ENCODE measurements at regions not wholly inside any gene's neighbourhood (a gene's known extent, or its start where the extent isn't known, plus 50 kb on each side); places are given as distances from the start of the nearest gene placed in this dataset.
"Not testable (repeated sequence)": the region's sequence is repeated elsewhere in the genome, so short reads cannot be mapped to it uniquely, and the experiment has no call there.

DNA sequence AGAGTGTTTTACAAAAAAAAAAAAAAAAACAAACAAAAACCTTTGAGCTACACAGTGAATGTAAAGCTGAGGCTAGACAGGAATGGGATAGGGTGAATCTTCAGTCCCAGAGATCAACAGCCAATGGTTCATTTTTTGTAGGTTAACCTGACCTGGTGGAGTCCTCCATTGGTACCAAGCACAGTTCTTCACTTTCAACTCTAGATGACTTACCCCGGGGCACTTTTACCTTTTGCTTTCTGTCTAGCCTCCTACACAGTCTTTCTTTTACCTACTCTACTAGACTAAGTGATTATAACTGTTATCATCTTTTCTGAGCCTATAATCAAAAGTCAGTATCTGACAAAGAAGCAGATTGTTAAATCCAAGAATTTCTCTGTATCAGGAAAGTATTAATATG is 50.9 kb downstream of the ANXA2R start:
- no peak for DNase-seq (ENCODE audit: low read depth)

DNA sequence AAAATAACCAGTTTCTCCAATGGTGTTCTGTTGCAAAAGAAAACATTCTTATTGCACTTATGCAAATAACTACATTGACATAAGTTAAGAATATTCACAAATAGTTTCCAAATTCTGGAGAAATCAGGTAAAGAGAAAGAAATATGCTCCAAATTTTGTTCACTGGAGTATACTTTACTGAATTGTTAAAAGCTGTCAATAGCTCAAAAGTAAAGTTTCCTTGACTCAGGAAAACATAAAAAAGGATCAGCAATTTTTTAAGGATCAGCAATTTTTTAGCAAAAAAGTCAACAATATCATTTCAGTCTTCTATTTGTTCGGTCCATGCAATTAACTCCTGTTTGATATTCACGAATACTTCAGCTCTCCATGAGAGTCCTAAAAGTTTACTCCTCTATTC is 51.6 kb downstream of the ANXA2R start:
- DNase-seq (ENCODE audit: low read depth): no peak

DNA sequence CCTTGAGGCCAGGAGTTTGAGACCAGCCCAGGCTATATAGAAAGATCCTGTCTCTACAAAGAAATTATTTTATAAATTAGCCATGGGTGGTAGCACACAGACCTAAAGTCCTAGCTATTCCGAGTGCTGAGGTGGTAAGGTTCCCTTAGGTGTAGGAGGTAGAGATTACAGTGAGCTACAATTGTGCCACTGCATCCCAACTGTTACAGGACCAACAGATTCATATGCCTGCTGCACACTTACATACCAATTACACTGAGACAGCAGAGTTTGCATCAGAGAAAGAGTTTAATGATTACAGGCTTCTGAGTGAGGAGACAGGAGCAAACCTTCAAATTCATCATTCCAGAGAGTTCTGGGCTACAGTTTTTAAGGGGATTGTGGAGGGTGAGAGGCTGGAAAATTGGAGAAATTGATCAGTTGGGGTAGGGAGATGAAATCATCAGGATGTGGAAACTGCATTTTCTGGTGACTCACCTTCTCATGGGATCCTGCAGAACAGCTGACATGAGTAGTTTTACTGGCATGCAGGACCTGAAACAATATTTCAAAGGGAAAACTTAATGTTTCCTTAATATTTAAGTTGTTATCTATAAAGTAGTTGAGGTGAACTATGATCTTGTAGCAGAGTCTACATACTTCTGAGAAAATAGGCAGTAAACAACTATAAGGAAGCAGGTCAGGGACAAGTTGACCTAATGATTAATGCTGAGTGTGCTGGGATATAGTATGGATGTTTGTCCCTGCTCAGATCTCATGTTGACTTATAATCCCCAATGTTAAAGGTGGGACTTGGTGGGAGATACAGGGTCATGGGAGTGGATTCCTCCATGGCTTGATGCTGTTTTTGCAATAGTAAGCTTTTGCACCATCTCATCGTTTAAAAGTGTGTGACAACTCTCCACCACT is 54.7 kb downstream of the ANXA2R start:
- no peak for DNase-seq (ENCODE audit: low read depth)

DNA sequence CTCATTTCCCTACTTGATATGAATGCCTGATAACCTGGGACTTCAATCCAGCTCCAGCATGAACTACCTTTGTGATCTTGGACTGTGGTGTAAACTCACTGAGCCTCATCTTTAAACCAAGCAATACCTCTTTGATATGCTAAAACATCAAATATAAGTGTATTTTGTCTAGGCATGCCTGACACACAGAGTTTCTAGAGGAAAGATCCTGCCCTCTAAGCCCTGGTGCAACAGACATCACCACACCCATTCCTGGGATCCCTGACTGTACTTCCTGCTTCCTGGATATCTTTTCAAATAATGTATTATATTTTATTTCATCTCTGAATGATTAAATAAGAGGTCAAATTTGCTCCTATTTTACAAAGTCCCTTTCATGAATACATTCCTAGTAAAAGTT is 55.8 kb downstream of the ANXA2R start:
- DNase-seq (ENCODE audit: low read depth): no peak

DNA sequence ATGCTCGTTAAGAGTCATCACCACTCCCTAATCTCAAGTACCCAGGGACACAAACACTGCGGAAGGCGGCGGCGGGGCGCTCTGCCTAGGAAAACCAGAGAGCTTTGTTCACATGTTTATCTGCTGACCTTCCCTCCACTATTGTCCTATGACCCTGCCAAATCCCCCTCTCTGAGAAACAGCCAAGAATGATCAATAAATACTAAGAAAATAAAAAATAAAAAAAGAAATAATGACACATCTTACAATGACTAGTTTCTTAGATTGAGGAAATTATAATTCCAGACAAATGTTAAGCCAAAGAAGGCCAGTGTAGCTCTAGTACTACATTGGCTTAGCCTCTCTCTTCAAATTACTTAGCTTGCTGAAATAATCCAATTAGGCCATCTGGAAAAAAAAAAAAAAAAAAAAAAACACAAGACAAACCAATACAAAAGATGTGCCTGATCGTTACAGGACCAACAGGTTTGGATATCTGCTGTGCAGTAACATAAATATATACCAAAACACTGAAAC is 58.0 kb downstream of the ANXA2R start:
- DNase-seq (ENCODE audit: low read depth): no peak

DNA sequence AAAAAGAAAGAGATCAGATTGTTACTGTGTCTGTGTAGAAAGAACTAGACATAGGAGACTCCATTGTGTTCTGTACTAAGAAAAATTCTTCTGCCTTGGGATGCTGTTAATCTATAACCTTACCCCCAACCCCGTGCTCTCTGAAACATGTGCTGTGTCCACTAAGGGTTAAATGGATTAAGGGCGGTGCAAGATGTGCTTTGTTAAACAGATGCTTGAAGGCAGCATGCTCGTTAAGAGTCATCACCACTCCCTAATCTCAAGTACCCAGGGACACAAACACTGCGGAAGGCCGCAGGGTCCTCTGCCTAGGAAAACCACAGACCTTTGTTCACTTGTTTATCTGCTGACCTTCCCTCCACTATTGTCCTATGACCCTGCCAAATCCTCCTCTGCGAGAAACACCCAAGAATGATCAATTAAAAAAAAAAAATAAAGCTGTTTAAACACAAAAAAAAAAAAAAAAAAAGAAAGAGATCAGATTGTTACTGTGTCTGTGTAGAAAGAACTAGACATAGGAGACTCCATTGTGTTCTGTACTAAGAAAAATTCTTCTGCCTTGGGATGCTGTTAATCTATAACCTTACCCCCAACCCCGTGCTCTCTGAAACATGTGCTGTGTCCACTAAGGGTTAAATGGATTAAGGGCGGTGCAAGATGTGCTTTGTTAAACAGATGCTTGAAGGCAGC is 58.6 kb downstream of the ANXA2R start:
- DNase-seq (ENCODE audit: low read depth): not testable (repeated sequence)

DNA sequence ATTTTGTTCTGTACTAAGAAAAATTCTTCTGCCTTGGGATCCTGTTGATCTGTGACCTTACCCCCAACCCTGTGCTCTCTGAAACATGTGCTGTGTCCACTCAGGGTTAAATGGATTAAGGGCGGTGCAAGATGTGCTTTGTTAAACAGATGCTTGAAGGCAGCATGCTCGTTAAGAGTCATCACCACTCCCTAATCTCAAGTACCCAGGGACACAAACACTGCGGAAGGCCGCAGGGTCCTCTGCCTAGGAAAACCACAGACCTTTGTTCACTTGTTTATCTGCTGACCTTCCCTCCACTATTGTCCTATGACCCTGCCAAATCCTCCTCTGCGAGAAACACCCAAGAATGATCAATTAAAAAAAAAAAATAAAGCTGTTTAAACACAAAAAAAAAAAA is 59.1 kb downstream of the ANXA2R start:
- DNase-seq (ENCODE audit: low read depth): not testable (repeated sequence)

DNA sequence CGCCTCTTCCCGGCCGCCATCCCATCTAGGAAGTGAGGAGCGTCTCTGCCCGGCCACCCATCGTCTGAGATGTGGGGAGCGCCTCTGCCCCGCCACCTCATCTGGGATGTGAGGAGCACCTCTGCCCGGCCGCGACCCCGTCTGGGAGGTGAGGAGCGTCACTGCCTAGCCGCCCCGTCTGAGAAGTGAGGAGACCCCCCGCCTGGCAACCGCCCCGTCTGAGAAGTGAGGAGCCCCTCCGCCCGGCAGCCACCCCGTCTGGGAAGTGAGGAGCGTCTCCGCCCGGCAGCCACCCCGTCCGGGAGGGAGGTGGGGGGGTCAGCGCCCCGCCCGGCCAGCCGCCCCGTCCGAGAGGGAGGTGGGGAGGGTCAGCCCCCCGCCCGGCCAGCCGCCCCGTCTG is 59.7 kb downstream of the ANXA2R start:
- not testable (repeated sequence) for DNase-seq (ENCODE audit: low read depth)

DNA sequence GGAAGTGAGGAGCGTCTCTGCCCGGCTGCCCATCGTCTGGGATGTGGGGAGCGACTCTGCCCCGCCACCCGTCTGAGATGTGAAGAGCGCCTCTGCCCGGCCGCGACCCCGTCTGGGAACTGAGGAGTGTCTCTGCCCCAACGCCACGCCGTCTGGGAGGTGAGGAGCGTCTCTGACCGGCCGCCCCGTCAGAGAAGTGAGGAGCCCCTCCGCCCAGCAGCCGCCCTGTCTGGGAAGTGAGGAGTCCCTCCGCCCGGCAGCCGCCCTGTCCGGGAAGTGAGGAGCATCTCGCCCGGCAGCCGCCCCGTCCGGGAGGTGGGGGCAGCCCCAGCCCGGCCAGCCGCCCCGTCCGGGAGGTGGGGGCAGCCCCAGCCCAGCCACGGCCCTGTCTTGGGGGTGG is 60.9 kb downstream of the ANXA2R start:
- not testable (repeated sequence) for DNase-seq (ENCODE audit: low read depth)

DNA sequence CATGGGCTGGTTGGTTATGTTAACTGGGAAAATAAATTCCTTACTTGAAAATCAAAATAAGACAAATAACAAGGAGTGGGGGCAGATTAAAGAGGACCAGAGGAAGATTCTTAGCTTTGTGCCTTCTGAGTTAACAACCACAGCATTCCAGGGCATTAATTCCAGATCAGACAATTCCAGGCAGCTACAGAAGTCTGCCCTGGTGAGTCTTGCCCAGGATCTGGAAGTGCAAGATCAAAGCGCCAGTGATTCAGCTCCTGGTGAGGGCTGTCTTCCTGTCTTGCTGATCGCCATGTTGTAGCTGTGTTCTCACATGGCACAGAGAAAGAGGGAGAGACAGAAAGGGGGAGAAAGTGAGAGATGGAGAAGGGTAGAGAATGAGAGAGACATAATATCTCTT is 65.6 kb downstream of the ANXA2R start:
- no peak for DNase-seq (ENCODE audit: low read depth)

DNA sequence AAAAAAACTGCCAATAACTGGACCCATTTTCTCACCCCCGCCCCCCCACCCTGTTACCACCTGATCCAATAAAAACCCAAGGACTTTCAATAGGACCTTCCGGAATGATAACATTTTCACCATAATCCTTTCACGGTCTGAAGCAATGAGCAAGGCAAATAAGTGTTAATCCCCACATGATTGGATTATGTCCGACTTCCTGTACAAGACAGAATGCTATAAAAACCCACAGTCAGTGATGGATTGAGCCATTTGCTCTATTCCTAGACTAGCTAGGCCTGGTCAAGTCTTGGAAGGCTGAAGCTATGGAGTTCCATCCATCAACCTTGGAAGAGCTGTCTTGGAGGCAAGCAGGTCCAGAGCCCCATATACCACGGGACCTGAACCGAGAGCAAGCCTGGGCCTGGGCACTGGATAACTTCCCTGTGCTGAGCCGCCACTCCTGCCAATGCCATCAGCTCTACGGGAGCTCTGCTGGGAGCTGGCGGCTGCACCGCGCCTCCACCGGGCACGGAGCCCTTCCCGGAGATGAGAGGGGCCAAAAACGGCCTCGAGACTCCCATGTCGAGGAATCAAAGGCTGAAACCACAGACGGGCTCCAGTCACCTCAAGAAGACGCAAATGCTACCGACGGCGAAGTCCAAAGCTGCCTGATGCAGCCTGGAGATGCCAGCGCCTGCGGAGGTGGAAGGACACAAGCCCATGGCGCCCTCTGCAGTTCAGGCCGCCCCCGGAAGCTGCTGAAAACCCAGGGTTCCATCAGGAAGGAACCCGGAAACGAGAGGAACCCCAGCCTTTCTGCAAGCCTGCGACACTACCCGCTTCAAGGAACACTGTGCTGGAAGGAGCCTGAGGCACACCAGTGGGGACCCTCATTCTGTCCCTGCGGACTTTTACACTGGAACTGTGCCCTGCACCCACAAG is 69.2 kb downstream of the ANXA2R start:
- no peak for DNase-seq (ENCODE audit: low read depth)

DNA sequence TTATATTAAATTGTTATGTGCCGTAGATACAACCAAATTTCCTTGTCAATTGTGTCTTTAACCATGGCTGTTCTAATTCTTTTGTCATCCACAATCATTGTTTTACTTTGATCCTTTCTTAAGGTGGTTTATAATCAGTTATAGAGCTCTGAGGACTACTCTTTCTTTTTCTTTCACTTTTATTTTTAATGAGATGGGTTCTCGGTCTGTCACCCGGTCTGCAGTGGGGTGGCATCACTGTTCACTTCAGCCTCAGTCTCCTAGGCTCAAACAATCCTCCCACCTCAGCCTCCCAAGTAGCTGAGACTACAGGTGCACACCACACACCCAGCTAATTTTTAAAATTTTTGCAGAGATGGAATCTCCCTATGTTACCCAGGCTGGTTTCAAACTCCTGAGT is 74.2 kb downstream of the ANXA2R start:
- DNase-seq (ENCODE audit: low read depth): no peak

DNA sequence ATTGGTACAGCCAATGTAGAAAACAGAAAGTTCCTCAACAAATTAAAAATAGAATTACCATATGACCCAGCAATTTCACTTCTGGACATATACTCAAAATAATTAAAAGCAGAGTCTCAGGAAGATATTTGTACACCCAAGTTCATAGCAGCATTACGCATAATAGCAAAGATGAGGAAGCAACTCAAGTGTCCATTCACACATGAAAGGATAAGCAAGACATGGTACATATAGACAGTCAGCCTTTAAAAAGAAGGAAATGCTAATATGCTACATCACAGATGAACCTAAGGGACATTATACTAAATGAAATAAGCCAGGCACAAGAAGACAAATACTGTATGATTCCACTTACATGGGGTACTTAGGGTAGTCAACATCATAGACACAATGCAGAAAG is 76.7 kb downstream of the ANXA2R start:
- no peak for DNase-seq (ENCODE audit: low read depth)

DNA sequence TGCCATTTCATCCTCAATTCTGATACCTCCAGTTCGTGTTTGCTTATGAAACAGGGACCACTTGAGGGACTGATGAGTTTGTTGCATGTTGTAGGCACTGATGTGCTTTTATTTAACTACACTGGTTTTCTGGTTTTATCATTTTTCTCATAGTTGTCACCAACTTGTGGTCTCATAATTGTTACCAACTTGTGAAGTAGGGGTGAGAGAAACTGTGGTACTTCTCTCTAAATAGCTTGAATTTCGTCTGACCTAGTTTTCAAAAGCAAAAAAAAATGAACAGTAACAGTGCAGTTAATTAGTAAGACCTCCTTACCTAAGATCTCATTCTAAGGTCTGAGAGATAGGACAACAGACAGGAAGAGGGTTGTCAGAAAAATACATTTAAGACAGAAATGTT is 78.0 kb downstream of the ANXA2R start:
- DNase-seq (ENCODE audit: low read depth): no peak

DNA sequence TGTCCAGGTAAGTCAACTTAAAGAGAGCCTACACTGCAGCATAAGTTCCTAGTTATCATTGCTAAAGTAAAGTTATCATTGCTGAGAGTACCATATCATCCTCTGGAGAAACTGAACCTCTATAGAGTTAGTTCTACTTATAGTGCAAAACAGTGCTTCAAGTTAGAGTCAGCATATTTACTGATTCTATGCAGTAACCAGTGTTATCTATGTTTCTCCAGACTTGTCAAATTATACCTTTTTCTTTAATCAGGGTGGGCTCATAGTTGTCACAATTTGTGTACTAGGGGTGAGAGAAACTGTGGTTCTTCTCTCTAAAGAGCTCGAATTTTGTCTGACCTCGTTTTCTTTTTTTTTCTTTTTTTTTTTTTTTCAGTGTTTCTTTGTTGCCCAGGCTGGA is 79.6 kb downstream of the ANXA2R start:
- DNase-seq (ENCODE audit: low read depth): no peak

DNA sequence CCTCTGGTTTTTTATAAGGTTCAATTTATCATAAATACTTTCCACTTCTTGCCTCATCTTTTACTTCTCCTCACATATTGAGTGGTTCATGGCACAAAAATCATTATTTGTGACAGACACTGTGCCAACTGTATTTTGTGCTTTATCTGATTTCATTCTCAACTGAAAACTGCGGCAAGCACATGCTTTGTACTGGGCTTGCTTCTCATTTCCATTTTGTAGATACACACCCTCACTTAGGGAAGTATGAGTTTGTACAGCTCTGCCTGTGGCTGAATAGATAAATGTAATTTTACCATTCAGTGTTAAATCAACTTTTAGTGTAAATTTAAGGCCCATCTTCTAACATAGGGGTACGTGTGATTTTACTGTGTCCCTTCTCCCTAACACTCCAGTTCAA is 83.6 kb downstream of the ANXA2R start:
- no peak for DNase-seq (ENCODE audit: low read depth)

DNA sequence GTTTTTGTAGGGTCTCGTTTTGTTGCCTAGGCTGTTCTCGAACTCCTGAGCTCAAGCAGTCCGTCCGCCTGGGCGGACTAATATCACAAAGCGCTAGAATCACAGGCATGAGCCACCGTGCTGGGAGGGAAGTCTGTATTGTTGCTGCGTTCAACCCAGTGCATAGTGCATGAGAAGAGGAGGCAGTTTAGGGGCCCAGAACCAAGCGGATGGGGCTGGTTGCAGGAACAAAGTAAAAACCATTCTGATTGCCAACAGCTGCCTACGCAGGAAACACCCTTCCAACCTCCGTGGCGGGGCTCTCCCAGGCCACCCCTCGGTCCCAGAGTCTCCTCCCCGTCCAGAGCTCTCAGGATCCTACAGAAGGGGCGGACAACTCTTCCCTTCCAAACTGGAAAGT is 87.1 kb downstream of the ANXA2R start:
- DNase-seq (ENCODE audit: low read depth): no peak

DNA sequence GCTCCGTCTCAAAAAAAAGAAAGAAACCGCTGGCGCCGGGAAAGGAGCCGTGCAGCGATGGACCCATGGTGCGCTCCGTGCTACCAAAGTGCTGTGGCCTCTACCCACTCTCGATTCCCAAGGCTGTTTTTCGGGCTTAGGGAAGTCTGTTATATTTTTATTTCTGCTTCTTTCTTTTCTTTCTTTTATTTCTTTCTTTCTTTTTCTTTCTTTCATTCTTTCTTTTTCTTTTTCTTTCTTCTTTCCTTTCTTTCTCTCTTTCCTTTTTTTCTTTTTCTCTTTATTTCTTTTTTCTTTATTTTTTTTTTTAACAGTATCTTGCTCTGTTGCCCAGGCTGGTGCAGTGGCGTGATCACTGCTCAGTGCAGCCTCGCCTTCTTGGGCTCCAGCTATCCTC is 87.5 kb downstream of the ANXA2R start:
- no peak for DNase-seq (ENCODE audit: low read depth)

DNA sequence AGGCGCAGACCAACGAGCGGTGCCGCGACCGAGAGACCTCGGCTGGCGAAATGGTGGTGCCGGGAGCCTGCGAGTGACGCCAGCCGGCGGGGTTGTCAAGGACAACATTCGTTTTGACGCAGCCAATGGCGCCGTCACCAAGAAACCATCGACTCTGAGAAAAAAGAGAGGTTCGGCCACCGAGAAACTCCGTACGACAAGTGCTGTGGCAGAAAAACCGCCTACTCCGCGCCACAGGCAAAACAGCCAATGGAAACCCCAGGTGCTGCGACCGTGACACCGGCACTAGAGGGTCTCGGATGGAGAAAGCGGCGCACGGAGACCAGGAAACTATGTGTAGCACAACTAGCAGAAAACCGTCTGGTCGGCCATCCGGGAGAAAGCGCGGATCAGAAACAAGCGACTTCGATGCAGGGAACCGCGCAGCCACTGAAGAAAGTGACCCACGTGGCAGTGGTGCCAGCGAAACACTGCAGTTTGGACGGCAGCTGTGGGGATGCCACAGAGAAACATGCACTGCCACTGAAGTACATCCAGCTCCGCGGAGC is 88.8 kb downstream of the ANXA2R start:
- peak; percentile 70 for DNase-seq (ENCODE audit: low read depth)

DNA sequence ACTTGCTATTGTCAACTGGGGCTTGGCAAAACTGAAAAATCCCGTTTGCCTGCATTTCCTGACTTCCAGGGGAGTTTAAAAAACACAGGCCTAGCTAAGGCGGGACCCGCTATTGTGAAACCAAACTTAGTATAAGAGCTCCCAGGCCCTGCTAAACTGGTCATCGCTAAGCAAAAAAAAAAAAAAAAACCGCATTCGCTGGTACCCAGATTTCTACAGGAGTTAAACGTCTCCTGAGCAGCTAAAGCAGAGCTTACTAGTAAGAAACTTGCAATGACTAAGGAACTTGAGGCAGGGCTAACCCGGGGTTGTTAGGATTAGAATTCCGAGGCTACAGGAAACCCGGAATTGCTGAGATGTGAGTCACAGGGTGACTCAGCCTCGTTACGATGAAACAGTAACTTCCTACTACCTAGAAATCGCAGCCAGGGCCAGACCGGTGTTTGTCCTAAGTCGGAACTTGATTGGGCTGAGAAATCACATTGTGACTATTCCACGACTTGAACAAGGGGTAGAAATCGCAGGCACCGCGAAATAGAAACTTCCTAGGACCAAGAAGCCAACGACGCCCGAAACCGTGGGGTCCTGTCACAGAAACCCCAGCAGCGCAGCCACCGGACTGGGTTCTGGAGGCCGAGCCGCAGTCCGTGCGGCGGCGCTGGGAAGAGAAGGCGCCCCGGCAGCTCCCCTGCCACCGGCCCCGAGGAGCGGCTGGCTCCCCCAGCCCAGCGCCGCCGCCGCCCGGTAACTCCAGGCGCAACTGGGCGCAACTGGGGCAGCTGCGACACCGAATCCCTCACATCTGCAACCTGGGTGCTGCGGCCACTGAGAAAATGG is 89.4 kb downstream of the ANXA2R start:
- peak; percentile 68 for DNase-seq (ENCODE audit: low read depth)

DNA sequence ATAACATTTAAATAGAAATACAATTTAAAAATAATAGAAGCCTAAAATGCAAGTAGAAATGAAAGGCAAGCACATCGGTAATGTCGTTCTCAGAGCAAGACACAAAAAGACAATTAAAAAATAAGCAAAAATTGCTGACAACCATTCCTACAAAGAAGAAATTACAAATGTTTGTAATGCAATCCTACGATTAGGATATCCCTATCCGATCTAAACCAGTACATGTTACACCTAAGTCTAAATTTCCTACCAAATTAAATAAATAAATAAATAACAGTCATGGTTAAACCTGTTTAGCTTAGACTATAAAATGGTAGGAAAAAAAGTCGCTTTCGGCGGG is 90.0 kb downstream of the ANXA2R start:
- DNase-seq (ENCODE audit: low read depth): no peak
